Activated CD4-positive, alpha-beta T cell treated with anti-CD3 and anti-CD28 coated beads, Interleukin-2, amount 50 U/mL, for 24 hours (primary cell): ENCODE measurements at regions not wholly inside any gene's neighbourhood (a gene's known extent, or its start where the extent isn't known, plus 50 kb on each side); places are given as distances from the start of the nearest gene placed in this dataset.
"Not testable (repeated sequence)": the region's sequence is repeated elsewhere in the genome, so short reads cannot be mapped to it uniquely, and the experiment has no call there.

Experiments used
- DNase-seq, 2 donors: peaks; one replicate each; pipeline ENCODE4 v3.0.0-alpha.2; 2020; ENCODE audit warnings: low read depth in 1 of 2, low spot score in 1 of 2

DNA sequence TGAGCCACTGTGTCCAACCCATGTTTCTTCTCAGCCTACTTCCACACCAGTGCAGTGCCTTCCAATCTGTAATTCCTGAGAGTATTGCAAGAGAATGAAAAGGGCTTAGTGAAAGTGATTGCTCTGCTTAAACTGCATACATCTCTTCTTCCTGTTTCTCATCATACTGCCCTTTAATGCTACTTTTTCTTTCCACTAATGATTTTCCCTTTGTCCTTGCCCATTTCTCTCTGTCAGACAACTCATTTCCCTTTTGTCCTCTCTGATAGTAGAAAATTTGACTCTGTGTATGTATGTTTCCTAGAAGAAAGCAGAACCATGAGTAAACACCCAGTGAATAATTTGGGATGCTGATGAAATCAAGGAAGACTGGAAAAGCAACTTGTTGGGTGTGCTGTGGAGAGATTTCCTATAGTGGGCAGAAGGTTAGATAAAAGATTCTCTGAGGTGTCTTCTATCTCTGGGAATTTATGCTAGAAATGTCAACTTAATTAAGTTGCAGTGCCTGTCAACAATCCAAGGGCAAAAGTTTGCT lies 102.2 kb upstream of the CHD1 start:
- DNase-seq: no peak

- DNase-seq: no peak
Observed at GRCh38 chr5:99029172-99029571, 100.4 kb upstream of the CHD1 start.

GRCh38 chr5:99028170-99028569 lies 99.4 kb upstream of the CHD1 start:
- not testable (repeated sequence) for DNase-seq

DNA sequence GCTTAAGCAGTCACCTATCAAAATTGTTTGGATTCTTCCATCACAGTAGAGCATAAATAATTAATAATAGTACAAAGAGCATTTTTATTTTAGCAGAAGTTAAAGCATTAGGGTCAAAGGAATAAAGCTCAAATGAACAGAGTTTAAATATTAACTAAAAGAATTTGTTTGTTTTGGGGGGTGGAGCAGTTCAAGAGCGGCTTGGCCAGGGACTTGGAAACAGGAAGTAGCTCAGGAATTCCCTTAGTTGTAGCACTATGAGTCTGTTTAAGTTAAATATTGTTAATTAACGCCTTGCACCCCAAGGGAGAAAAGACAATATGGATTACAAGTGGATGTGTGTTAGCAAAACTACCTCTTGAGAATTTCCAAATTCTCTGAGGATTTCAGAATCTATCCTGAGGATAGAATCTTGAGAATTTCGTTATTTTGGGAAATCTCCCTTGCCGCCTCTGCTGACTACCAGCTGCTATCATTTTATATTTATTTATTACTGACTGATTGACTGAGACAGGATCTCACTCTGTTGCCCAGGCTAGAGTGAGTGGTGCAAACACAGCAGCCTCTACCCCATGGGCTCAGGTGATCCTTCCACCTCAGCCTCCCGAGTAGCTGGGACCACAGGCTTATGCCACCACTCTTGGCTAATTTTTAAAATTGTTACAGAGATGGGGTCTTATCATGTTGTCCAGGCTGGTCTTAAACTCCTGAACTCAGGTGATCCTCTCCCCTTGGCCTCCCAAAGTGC lies 96.7 kb upstream of the CHD1 start:
- DNase-seq: no peak

- no peak for DNase-seq
Observed at GRCh38 chr5:99023330-99023729, 94.5 kb upstream of the CHD1 start.

DNA sequence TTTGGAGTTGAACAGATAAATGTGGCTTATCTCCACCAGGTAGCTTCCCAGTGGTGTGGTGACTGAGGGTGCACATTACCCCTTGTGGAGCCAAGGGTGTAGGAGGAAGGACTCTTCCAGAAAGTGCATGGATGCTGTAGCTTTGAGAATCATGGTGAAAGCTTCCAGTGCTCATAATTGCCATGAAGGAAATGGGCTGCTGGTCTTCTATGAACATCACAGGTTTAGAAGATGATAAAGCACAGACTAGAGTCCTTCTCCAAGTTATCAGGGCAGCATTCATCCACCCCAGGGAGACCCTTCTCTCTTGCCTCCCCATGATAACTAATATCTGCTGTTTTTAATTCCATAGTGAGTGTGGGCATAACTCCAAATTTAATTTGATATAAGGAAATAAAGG lies 93.4 kb upstream of the CHD1 start:
- no peak for DNase-seq

DNA sequence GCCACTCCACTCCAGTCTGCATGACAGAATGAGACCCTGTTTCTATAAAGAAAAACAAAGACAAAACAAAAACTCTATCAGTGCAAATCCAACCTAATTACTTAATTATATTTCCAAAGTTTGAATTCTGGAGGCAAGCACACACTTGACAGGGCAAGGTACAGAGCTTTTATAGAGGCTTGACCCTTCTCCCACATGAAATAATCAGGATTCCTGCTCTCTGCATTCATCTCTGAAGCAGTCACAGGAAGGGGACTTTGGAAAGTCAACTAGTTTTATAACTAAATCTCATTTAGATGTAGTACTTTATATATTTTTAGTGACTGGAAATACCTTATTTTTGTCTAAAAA lies 91.9 kb upstream of the CHD1 start:
- no peak for DNase-seq

DNA sequence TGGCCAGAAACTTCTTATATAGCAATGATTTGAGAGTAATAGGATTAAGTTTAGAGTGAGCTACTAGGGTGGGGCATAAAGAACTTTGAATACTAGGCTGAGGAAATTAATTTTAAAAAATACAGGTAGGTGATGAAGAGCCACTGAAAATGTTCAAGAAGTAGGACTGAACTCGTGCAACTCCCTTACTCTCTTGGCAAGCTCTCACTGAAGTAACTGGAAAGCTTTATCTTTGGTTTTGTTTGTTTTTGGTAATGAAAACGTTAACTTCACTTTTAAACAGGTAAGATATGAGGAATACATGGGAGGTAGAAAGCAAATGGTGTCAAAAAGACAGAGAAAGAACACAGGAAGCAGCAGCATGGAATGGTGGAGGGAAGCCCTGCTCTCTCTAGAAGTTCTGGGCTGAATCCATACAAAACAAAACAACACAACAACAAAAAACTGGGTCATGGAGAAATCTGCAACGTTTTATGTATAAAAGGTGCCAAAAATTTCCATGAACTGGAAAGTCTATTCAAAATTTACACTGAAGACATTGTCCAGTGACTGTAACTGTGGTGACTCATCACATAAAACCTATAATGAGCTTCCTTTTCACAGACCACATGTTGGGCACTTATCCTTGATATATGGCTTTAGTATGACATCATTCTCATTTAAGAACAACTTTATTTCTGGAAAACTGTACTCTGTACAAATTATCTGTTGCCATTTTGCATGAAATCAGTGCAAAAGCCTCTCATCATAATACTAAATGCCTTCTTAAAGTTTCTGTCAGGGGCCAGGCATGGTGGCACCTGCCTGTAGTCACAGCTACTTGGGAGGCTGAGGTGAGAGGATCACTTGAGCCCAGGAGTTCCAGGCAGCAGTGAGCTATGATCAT lies 91.2 kb upstream of the CHD1 start:
- DNase-seq: no peak

DNA sequence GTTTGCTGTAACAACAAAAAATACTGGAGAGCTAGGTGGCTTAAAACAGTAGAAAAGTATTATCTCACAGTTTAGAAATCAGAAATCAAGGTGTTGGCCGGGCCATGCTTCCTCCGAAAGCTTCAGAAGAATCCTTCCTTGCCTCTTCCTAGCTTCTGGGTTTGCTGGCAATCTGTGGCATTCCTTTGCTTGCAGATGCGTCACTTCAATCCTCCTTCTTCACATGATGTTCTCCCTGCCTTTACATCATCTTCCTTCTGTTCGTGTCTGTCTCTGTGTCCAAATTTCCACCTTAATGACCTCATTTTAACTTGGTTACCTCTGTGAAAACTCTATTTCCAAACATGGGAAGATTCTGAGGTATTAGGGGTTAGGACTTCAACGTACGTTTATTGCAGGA lies 90.4 kb upstream of the CHD1 start:
- no peak for DNase-seq

GRCh38 chr5:99010294-99010693 lies 81.5 kb upstream of the CHD1 start:
- no peak for DNase-seq

- not testable (repeated sequence) for DNase-seq
Observed at GRCh38 chr5:99008009-99008408, 79.2 kb upstream of the CHD1 start.

- no peak for DNase-seq
Observed at GRCh38 chr5:99005506-99005905, 76.7 kb upstream of the CHD1 start.

DNA sequence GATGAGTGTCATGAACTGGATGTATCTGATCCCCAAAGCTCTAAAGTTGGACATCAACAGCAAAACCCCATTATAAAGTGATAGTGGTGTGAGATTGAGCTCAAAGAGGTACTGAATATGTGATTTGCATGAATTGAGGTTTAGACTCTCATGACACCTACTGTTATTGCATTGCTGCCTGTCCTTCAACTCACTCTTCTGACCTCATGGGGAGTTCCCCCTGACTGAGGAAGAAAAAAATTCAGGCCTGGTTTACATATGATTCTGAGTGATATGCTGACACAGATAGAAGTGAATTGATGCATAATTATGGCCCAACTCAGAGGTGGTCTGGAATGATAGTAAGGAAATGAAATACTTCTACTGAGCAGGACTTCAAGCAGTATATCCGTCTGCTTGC lies 76.2 kb upstream of the CHD1 start:
- DNase-seq: peak in 1 of 2 donors; percentile 10

DNA sequence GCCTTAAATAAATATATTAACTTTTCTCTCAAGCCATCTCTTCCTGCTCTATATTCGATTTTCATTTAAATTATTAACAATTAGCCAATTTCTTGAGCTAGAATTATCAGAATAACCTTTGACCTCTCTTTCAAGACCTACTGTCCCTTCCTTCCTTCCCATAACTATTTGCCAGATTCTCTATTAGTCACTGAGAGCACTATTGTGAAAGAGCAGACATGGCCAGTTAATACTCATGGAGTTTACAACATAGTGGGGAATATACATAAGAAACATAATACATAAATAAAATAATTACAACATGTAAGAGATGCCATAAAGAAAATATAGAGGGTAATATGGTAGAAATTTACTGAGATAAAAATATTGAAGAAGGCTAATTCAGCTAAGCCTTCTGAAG lies 72.1 kb upstream of the CHD1 start:
- DNase-seq: no peak

- DNase-seq: no peak
Observed at GRCh38 chr5:99000221-99000620, 71.4 kb upstream of the CHD1 start.

DNA sequence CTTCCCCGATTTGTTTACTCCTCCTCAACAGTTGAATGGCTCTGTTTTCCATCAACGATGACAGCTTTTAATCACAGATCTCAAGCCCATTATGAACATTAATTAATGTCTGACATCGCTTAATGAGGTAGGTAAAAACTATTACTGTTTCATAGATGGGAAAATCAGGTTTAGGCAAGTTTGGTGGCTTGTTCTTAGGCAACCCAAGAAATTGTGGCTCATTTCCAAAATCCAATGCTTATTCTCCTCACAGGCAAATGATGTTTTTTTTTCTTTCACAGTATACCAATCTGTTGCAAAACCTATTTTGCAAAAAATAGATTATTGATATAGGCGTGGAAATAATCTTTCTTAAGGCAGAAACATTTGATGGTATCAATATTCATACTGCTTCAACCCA lies 70.8 kb upstream of the CHD1 start:
- no peak for DNase-seq

DNA sequence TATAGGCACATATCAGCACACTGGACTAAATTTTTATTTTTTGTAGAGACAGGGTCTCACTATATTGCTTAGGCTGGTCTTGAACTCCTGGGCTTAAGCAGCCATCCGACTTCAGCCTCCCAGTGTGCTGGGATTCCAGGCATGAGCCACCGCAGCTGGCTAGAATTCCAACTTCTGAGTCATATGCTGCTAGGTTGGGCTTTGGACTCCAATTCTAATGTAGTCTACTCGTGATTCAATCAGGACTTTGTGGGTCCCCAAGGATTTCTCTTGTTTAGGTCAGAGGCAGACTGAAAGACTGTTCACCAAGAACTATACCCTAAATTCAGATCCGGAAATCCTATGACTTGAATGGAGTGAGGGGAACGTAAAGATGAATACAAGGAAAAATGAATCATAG lies 68.2 kb upstream of the CHD1 start:
- no peak for DNase-seq

- DNase-seq: no peak
Observed at GRCh38 chr5:98994611-98995010, 65.8 kb upstream of the CHD1 start.

DNA sequence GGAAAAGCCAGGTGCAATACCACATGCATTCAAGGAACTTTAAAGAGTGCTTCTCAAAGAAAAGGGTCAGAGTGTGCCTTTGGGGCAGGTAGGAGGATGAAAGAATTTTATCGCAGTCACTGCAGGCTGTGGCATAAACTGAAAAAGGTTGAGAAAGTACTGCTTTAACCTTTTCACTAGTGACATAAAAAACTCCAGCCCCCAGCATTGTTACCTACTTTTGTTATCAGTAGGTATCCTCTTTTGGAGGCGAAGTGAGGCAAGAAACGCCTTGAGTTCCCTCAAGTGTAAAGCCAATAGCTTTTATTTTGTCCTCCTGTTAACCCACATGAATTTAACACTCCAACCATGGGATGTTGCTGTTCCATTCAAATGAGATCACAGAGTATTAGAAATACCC lies 64.7 kb upstream of the CHD1 start:
- DNase-seq: no peak

DNA sequence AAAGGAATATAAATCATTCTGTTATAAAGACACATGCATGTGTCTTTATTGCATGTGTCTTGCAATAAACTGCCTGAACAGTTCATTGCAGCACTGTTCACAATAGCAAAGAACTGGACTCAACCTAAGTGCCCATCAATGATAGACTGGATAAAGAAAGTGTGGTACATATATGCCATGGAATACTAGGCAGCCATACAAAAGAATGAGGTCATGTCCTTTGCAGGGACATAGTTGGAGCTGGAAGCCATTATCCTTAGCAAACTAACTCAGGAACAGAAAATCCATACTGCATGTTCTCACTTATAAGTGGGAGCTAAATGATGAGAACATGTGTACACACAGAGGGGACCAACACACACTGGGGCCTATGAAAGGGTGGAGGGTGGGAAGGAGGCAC lies 63.7 kb upstream of the CHD1 start:
- no peak for DNase-seq

GRCh38 chr5:98989727-98990126 lies 60.9 kb upstream of the CHD1 start:
- no peak for DNase-seq

- DNase-seq: no peak
Observed at GRCh38 chr5:98986587-98986986, 57.8 kb upstream of the CHD1 start.
